GM12875 (cell line): ENCODE measurements at regions not wholly inside any gene's neighbourhood (a gene's known extent, or its start where the extent isn't known, plus 50 kb on each side); places are given as distances from the start of the nearest gene placed in this dataset.
"Not testable (repeated sequence)": the region's sequence is repeated elsewhere in the genome, so short reads cannot be mapped to it uniquely, and the experiment has no call there.

Experiments
- H3K4me3 ChIP-seq: one replicate; pipeline ENCODE4 v1.5.1; 2011; ENCODE audit warnings: low read depth, low read length, control low read depth
- TF ChIP-seq, protein P1 (sequence below): IDR thresholded peaks from 2 replicates; pipeline ENCODE4 v1.5.1; 2011; ENCODE audit warnings: low read depth, mild to moderate bottlenecking, control low read depth, inconsistent platforms, low read length, moderate library complexity, borderline replicate concordance; ENCODE audit not compliant: insufficient read depth

DNA sequence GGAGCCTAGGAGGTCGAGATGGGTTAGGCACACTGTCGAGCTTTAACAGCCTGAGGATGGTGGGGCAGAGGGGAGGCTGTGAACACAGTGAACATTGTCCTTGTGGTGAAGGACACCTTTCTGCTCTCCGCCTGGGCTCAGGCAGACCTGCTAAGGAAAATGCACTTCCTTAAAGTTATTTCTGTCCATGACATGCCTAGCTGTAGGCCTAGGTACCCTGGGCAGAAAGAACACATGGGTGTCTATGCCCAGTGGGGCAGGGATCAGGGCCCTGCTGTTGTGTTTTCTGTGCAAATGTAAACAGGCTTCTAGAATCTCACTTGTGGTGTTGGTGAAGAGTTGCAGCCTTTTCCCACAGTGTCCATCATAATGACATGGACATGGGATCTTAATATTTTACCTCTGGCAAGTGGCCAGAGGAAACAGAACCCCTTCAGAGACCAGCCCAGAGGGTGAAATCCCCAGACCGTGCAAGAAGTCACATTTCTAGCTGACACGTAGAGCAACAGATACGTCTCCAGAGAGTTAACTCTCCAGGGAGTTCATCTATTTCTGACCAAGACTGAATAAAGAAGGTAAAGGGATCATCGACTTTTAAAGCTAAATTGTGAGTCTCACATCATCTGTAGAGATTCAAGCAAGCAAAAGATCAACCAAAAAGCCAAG lies 79.2 kb downstream of the C9orf152 start:
- no peak overlapping the region for H3K4me3 ChIP-seq
- TF ChIP-seq, protein P1, sequence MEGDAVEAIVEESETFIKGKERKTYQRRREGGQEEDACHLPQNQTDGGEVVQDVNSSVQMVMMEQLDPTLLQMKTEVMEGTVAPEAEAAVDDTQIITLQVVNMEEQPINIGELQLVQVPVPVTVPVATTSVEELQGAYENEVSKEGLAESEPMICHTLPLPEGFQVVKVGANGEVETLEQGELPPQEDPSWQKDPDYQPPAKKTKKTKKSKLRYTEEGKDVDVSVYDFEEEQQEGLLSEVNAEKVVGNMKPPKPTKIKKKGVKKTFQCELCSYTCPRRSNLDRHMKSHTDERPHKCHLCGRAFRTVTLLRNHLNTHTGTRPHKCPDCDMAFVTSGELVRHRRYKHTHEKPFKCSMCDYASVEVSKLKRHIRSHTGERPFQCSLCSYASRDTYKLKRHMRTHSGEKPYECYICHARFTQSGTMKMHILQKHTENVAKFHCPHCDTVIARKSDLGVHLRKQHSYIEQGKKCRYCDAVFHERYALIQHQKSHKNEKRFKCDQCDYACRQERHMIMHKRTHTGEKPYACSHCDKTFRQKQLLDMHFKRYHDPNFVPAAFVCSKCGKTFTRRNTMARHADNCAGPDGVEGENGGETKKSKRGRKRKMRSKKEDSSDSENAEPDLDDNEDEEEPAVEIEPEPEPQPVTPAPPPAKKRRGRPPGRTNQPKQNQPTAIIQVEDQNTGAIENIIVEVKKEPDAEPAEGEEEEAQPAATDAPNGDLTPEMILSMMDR = no peak

- TF ChIP-seq, protein P1 = no peak
- H3K4me3 ChIP-seq = no peak overlapping the region
Observed at GRCh38 chr9:110129425-110129824, 78.5 kb downstream of the C9orf152 start.

GRCh38 chr9:110130211-110130610 lies 77.7 kb downstream of the C9orf152 start:
- TF ChIP-seq, protein P1 = no peak
- H3K4me3 ChIP-seq = no peak overlapping the region

DNA sequence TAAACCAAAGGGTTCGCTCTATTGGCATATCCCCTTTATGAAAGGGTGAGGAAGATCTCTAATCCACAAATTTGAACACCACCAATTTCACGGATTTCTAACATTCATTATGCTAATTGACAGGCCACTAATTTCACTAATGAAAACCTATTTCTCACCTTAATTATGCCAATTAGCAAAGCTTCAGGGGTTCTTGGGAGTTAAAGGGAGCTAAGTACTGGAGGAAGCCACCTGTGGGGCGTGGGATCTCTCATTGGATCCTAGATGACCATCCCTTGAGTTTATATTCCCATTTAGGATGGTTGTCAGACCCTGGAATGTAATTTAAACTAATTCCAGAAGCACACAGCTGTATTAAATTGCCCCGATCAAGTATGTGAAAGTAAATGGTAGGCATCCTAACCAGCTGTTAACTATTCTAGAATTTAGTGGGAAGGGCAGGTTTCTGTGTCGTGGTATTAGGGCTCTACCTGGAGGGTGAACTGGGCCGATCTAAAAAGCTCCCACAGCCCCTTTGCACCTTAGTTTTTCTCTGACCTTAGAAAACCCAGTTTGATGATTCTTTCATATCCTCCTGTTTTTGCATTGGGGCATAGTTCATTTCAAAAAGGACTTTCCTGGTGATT lies 77.1 kb downstream of the C9orf152 start:
- H3K4me3 ChIP-seq = no peak overlapping the region
- TF ChIP-seq, protein P1 = no peak

DNA sequence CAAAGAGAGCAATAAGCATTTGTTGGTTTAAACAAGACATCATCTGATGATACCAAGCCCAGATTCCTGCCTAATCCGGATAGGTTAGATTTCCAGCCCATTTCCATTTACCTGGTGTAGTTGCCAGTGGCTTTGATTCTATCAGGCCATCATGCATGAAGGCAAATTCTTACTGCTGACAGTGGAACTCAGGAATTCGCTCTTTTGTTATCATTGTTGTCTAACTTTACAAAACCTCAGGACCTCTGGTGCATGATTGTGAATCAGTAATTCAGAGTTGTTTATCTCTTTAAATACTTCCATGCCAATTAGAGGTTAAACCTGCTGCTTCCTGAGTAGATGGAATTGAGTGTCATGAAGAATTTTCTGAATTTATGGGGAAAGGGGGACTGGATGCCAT lies 76.5 kb downstream of the C9orf152 start:
- TF ChIP-seq, protein P1 = no peak
- no peak overlapping the region for H3K4me3 ChIP-seq

DNA sequence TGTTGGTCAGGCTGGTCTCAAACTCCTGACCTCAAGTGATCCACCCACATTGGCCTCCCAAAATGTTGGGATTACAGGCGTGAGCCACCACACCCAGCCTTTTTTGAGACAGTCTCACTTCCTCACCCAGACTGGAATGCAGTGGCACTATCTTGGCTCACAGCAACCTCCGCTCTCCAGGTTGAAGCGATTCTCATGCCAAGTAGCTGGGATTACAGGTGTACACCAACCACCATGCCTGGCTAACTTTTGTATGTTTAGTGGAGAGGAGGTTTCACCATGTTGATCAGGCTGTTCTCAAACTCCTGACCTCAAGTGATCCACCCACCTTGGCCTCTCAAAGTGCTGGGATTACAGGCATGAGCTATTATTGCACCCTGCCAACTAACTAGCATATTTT lies 75.4 kb downstream of the C9orf152 start:
- not testable (repeated sequence) for H3K4me3 ChIP-seq

DNA sequence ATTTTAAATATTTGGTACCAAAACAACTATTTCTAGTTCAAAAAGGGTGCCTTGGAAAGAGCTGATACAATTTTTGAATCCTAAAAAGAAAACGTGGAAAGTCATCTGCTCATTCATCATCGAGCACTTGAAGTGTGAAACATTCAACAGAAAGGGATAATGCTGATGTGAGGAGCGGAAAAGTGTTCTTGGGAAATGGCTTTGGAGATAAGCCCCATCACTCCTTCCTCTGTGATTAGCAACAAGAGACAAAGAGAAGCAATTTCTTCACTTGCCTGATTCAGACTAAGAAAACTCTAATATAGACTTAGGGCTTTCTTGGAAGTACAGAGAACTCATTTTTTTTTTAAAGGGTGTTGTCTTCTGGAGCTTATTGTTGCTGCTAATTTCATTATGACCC lies 74.9 kb downstream of the C9orf152 start:
- no peak overlapping the region for H3K4me3 ChIP-seq
- TF ChIP-seq, protein P1 = no peak
